ENCODE measurements at regions not wholly inside any gene's neighbourhood (a gene's known extent, or its start where the extent isn't known, plus 50 kb on each side); places are given as distances from the start of the nearest gene placed in this dataset.
"Not testable (repeated sequence)": the region's sequence is repeated elsewhere in the genome, so short reads cannot be mapped to it uniquely, and the experiment has no call there.

GRCh38 chr6:92273694-92274093 lies 1145.7 kb downstream of the EPHA7 start:
- Histone ChIP-seq H3K9ac (ENCODE audit: low read depth in 1 of 3, low read length in 3 of 3) (no peak overlapping the region), H3K36me3 (ENCODE audit: control insufficient read depth in 3 of 3, insufficient read depth in 3 of 3, low read length in 3 of 3) (no peaks in the 10 kb centered on the region), H3K4me3 (ENCODE audit: low read length in 3 of 3) (no peak overlapping the region)

GRCh38 chr6:92271091-92271490 lies 1148.3 kb downstream of the EPHA7 start:
- Histone ChIP-seq H3K27ac (ENCODE audit: low read depth, low read length) (no peak overlapping the region), H3K9me3 (ENCODE audit: control insufficient read depth in 3 of 3, low read length in 3 of 3) (no peaks in the 10 kb centered on the region), H3K4me1 (ENCODE audit: control insufficient read depth in 3 of 3, insufficient read depth in 3 of 3, low read length in 3 of 3) (no peaks in the 10 kb centered on the region), H3K4me3 (ENCODE audit: low read length in 3 of 3) (no peak overlapping the region), H3K9ac (ENCODE audit: low read depth in 1 of 3, low read length in 3 of 3) (no peak overlapping the region), H3K36me3 (ENCODE audit: control insufficient read depth in 3 of 3, insufficient read depth in 3 of 3, low read length in 3 of 3) (no peaks in the 10 kb centered on the region), H3K27me3 (ENCODE audit: control insufficient read depth in 3 of 3, insufficient read depth in 3 of 3, low read length in 3 of 3) (no peaks in the 10 kb centered on the region)

More at GRCh38 chr6:92273694-92274093, 1145.7 kb downstream of the EPHA7 start:
- H3K27me3 ChIP-seq (ENCODE audit: control insufficient read depth in 3 of 3, insufficient read depth in 3 of 3, low read length in 3 of 3): no peaks in the 10 kb centered on the region
- H3K9me3 ChIP-seq (ENCODE audit: control insufficient read depth in 3 of 3, low read length in 3 of 3): no peaks in the 10 kb centered on the region
- H3K4me1 ChIP-seq (ENCODE audit: control insufficient read depth in 3 of 3, insufficient read depth in 3 of 3, low read length in 3 of 3): no peaks in the 10 kb centered on the region
- no peak overlapping the region for H3K27ac ChIP-seq (ENCODE audit: low read depth, low read length)

GRCh38 chr6:92270365-92270764 lies 1149.0 kb downstream of the EPHA7 start:
- Histone ChIP-seq H3K4me1 (ENCODE audit: control insufficient read depth in 3 of 3, insufficient read depth in 3 of 3, low read length in 3 of 3) (no peaks in the 10 kb centered on the region), H3K4me3 (ENCODE audit: low read length in 3 of 3) (no peak overlapping the region), H3K36me3 (ENCODE audit: control insufficient read depth in 3 of 3, insufficient read depth in 3 of 3, low read length in 3 of 3) (no peaks in the 10 kb centered on the region), H3K9ac (ENCODE audit: low read depth in 1 of 3, low read length in 3 of 3) (no peak overlapping the region), H3K9me3 (ENCODE audit: control insufficient read depth in 3 of 3, low read length in 3 of 3) (no peaks in the 10 kb centered on the region), H3K27ac (ENCODE audit: low read depth, low read length) (no peak overlapping the region), H3K27me3 (ENCODE audit: control insufficient read depth in 3 of 3, insufficient read depth in 3 of 3, low read length in 3 of 3) (no peaks in the 10 kb centered on the region)

- no peak overlapping the region for H3K9ac ChIP-seq (ENCODE audit: low read depth in 1 of 3, low read length in 3 of 3)
- no peaks in the 10 kb centered on the region for H3K36me3 ChIP-seq (ENCODE audit: control insufficient read depth in 3 of 3, insufficient read depth in 3 of 3, low read length in 3 of 3)
- no peak overlapping the region for H3K4me3 ChIP-seq (ENCODE audit: low read length in 3 of 3)
- no peak overlapping the region for H3K27ac ChIP-seq (ENCODE audit: low read depth, low read length)
- no peaks in the 10 kb centered on the region for H3K9me3 ChIP-seq (ENCODE audit: control insufficient read depth in 3 of 3, low read length in 3 of 3)
- H3K4me1 ChIP-seq (ENCODE audit: control insufficient read depth in 3 of 3, insufficient read depth in 3 of 3, low read length in 3 of 3): no peaks in the 10 kb centered on the region
- no peaks in the 10 kb centered on the region for H3K27me3 ChIP-seq (ENCODE audit: control insufficient read depth in 3 of 3, insufficient read depth in 3 of 3, low read length in 3 of 3)
These were observed 1152.0 kb downstream of the EPHA7 start for GRCh38 chr6:92267335-92267734.

GRCh38 chr6:92263864-92264263 lies 1155.5 kb downstream of the EPHA7 start:
- H3K9me3 ChIP-seq (ENCODE audit: control insufficient read depth in 3 of 3, low read length in 3 of 3): no peaks in the 10 kb centered on the region
- no peaks in the 10 kb centered on the region for H3K4me1 ChIP-seq (ENCODE audit: control insufficient read depth in 3 of 3, insufficient read depth in 3 of 3, low read length in 3 of 3)
- H3K27me3 ChIP-seq (ENCODE audit: control insufficient read depth in 3 of 3, insufficient read depth in 3 of 3, low read length in 3 of 3): no peaks in the 10 kb centered on the region
- no peak overlapping the region for H3K9ac ChIP-seq (ENCODE audit: low read depth in 1 of 3, low read length in 3 of 3)
- H3K27ac ChIP-seq (ENCODE audit: low read depth, low read length): no peak overlapping the region
- no peaks in the 10 kb centered on the region for H3K36me3 ChIP-seq (ENCODE audit: control insufficient read depth in 3 of 3, insufficient read depth in 3 of 3, low read length in 3 of 3)
- H3K4me3 ChIP-seq (ENCODE audit: low read length in 3 of 3): no peak overlapping the region

GRCh38 chr6:92259171-92259570 lies 1160.2 kb downstream of the EPHA7 start:
- no peak overlapping the region for H3K9ac ChIP-seq (ENCODE audit: low read depth in 1 of 3, low read length in 3 of 3)
- no peak overlapping the region for H3K27ac ChIP-seq (ENCODE audit: low read depth, low read length)
- H3K4me3 ChIP-seq (ENCODE audit: low read length in 3 of 3): no peak overlapping the region
- no peaks in the 10 kb centered on the region for H3K36me3 ChIP-seq (ENCODE audit: control insufficient read depth in 3 of 3, insufficient read depth in 3 of 3, low read length in 3 of 3)
- no peaks in the 10 kb centered on the region for H3K27me3 ChIP-seq (ENCODE audit: control insufficient read depth in 3 of 3, insufficient read depth in 3 of 3, low read length in 3 of 3)
- no peaks in the 10 kb centered on the region for H3K9me3 ChIP-seq (ENCODE audit: control insufficient read depth in 3 of 3, low read length in 3 of 3)
- no peaks in the 10 kb centered on the region for H3K4me1 ChIP-seq (ENCODE audit: control insufficient read depth in 3 of 3, insufficient read depth in 3 of 3, low read length in 3 of 3)

- Histone ChIP-seq H3K9me3 (ENCODE audit: control insufficient read depth in 3 of 3, low read length in 3 of 3) (no peaks in the 10 kb centered on the region), H3K27me3 (ENCODE audit: control insufficient read depth in 3 of 3, insufficient read depth in 3 of 3, low read length in 3 of 3) (no peaks in the 10 kb centered on the region), H3K27ac (ENCODE audit: low read depth, low read length) (no peak overlapping the region), H3K4me3 (ENCODE audit: low read length in 3 of 3) (no peak overlapping the region), H3K36me3 (ENCODE audit: control insufficient read depth in 3 of 3, insufficient read depth in 3 of 3, low read length in 3 of 3) (no peaks in the 10 kb centered on the region), H3K9ac (ENCODE audit: low read depth in 1 of 3, low read length in 3 of 3) (no peak overlapping the region), H3K4me1 (ENCODE audit: control insufficient read depth in 3 of 3, insufficient read depth in 3 of 3, low read length in 3 of 3) (no peaks in the 10 kb centered on the region)
These were observed 1176.0 kb downstream of the EPHA7 start for GRCh38 chr6:92243315-92243714.

- Histone ChIP-seq H3K9ac (ENCODE audit: low read depth in 1 of 3, low read length in 3 of 3) (no peak overlapping the region), H3K9me3 (ENCODE audit: control insufficient read depth in 3 of 3, low read length in 3 of 3) (no peaks in the 10 kb centered on the region), H3K4me3 (ENCODE audit: low read length in 3 of 3) (no peak overlapping the region), H3K27me3 (ENCODE audit: control insufficient read depth in 3 of 3, insufficient read depth in 3 of 3, low read length in 3 of 3) (no peaks in the 10 kb centered on the region), H3K36me3 (ENCODE audit: control insufficient read depth in 3 of 3, insufficient read depth in 3 of 3, low read length in 3 of 3) (no peaks in the 10 kb centered on the region), H3K27ac (ENCODE audit: low read depth, low read length) (no peak overlapping the region), H3K4me1 (ENCODE audit: control insufficient read depth in 3 of 3, insufficient read depth in 3 of 3, low read length in 3 of 3) (no peaks in the 10 kb centered on the region)
These were observed 1188.1 kb downstream of the EPHA7 start for GRCh38 chr6:92231171-92231701.

GRCh38 chr6:92219987-92220386 lies 1199.4 kb downstream of the EPHA7 start:
- H3K9me3 ChIP-seq (ENCODE audit: control insufficient read depth in 3 of 3, low read length in 3 of 3); H3K4me1 ChIP-seq (ENCODE audit: control insufficient read depth in 3 of 3, insufficient read depth in 3 of 3, low read length in 3 of 3); H3K9ac ChIP-seq (ENCODE audit: low read depth in 1 of 3, low read length in 3 of 3); H3K27ac ChIP-seq (ENCODE audit: low read depth, low read length); H3K4me3 ChIP-seq (ENCODE audit: low read length in 3 of 3); H3K36me3 ChIP-seq (ENCODE audit: control insufficient read depth in 3 of 3, insufficient read depth in 3 of 3, low read length in 3 of 3); H3K27me3 ChIP-seq (ENCODE audit: control insufficient read depth in 3 of 3, insufficient read depth in 3 of 3, low read length in 3 of 3): not testable (repeated sequence)

- Histone ChIP-seq H3K27me3 (ENCODE audit: control insufficient read depth in 3 of 3, insufficient read depth in 3 of 3, low read length in 3 of 3) (no peaks in the 10 kb centered on the region), H3K4me1 (ENCODE audit: control insufficient read depth in 3 of 3, insufficient read depth in 3 of 3, low read length in 3 of 3) (no peaks in the 10 kb centered on the region), H3K9me3 (ENCODE audit: control insufficient read depth in 3 of 3, low read length in 3 of 3) (peaks cover 0 to 2% (median 0%) of the 10 kb centered on the region in 3 donors), H3K36me3 (ENCODE audit: control insufficient read depth in 3 of 3, insufficient read depth in 3 of 3, low read length in 3 of 3) (no peaks in the 10 kb centered on the region), H3K27ac (ENCODE audit: low read depth, low read length) (no peak overlapping the region), H3K4me3 (ENCODE audit: low read length in 3 of 3) (no peak overlapping the region), H3K9ac (ENCODE audit: low read depth in 1 of 3, low read length in 3 of 3) (no peak overlapping the region)
These were observed 1202.6 kb downstream of the EPHA7 start for GRCh38 chr6:92216717-92217116.

- Histone ChIP-seq H3K27me3 (ENCODE audit: control insufficient read depth in 3 of 3, insufficient read depth in 3 of 3, low read length in 3 of 3) (no peaks in the 10 kb centered on the region), H3K4me1 (ENCODE audit: control insufficient read depth in 3 of 3, insufficient read depth in 3 of 3, low read length in 3 of 3) (no peaks in the 10 kb centered on the region), H3K27ac (ENCODE audit: low read depth, low read length) (no peak overlapping the region), H3K4me3 (ENCODE audit: low read length in 3 of 3) (no peak overlapping the region), H3K36me3 (ENCODE audit: control insufficient read depth in 3 of 3, insufficient read depth in 3 of 3, low read length in 3 of 3) (no peaks in the 10 kb centered on the region), H3K9ac (ENCODE audit: low read depth in 1 of 3, low read length in 3 of 3) (no peak overlapping the region), H3K9me3 (ENCODE audit: control insufficient read depth in 3 of 3, low read length in 3 of 3) (no peaks in the 10 kb centered on the region)
These were observed 1217.7 kb downstream of the EPHA7 start for GRCh38 chr6:92201618-92202017.

All from skeletal muscle tissue (tissue), 3 donors.